ENCODE measurements at regions not wholly inside any gene's neighbourhood (a gene's known extent, or its start where the extent isn't known, plus 50 kb on each side); places are given as distances from the start of the nearest gene placed in this dataset.

GRCh38 chr6:101042966-101043365, 161.8 kb upstream of the ASCC3 start:
- Mint-ChIP-seq H3K27me3 (ENCODE audit: low read depth in 3 of 3) (no peaks in the 10 kb centered on the region), H3K4me3 (no peak overlapping the region), H3K9me3 (peaks cover 0 to 4% (median 1%) of the 10 kb centered on the region in 7 donors), H3K27ac (no peak overlapping the region), H3K36me3 (no peaks in the 10 kb centered on the region), H3K4me1 (no peaks in the 10 kb centered on the region)
- intact Hi-C loops (cut with micrococcal nuclease), result no loop called here
- H3K36me3 ChIP-seq (replicated peaks in 1 of 2; ENCODE audit: control insufficient read depth in 1 of 2, insufficient read depth in 2 of 2, low read length in 2 of 2), result no peaks in the 10 kb centered on the region
- no peaks in the 10 kb centered on the region for H3K9me3 ChIP-seq (replicated peaks in 1 of 2; ENCODE audit: control insufficient read depth in 1 of 2, insufficient read depth in 1 of 2, low read length in 2 of 2)
- no CpG with 5 or more reads among the region's 4 CpGs for WGBS (ENCODE audit: insufficient coverage)
- no peak for DNase-seq
- H3K4me2 ChIP-seq (replicated peaks; ENCODE audit: extremely low read depth, low read length, poor library complexity, severe bottlenecking), result no peak overlapping the region
- H3K4me1 ChIP-seq (ENCODE audit: control insufficient read depth in 1 of 2, insufficient read depth in 2 of 2, low read length in 2 of 2), result no peaks in the 10 kb centered on the region
- no peaks in the 10 kb centered on the region for H4K20me1 ChIP-seq (ENCODE audit: insufficient read depth, low read length)
- H2AFZ ChIP-seq (ENCODE audit: insufficient read depth, low read depth, low read length, poor library complexity, severe bottlenecking), result no peak overlapping the region
- no peak overlapping the region for H3K27ac ChIP-seq (ENCODE audit: low read depth in 1 of 2, low read length in 2 of 2)
- TF ChIP-seq CTCF (IDR thresholded peaks at IDR 0.05), result no peak
- H3K27me3 ChIP-seq (ENCODE audit: control insufficient read depth in 2 of 2, insufficient read depth in 2 of 2, low read length in 2 of 2), result no peaks in the 10 kb centered on the region
- H3K4me3 ChIP-seq (replicated peaks in 1 of 3; ENCODE audit: low read depth in 2 of 3, low read length in 3 of 3), result no peak overlapping the region
- H3K9ac ChIP-seq (ENCODE audit: insufficient read depth, low read length, poor library complexity, severe bottlenecking), result no peak overlapping the region
- no peaks in the 10 kb centered on the region for H3K79me2 ChIP-seq (ENCODE audit: insufficient read depth, low read length)

GRCh38 chr6:101058296-101058695, 177.2 kb upstream of the ASCC3 start:
- H3K36me3 Mint-ChIP-seq, result no peaks in the 10 kb centered on the region
- DNase-seq, result no peak
- no peaks in the 10 kb centered on the region for H4K20me1 ChIP-seq (ENCODE audit: insufficient read depth, low read length)
- intact Hi-C loops (cut with micrococcal nuclease), result no loop called here
- no peak overlapping the region for H3K4me2 ChIP-seq (replicated peaks; ENCODE audit: extremely low read depth, low read length, poor library complexity, severe bottlenecking)
- H3K4me3 Mint-ChIP-seq, result no peak overlapping the region
- TF ChIP-seq CTCF (IDR thresholded peaks at IDR 0.05), result no peak
- no peak overlapping the region for H3K4me3 ChIP-seq (replicated peaks in 1 of 3; ENCODE audit: low read depth in 2 of 3, low read length in 3 of 3)
- no peaks in the 10 kb centered on the region for H3K27me3 ChIP-seq (ENCODE audit: control insufficient read depth in 2 of 2, insufficient read depth in 2 of 2, low read length in 2 of 2)
- H3K4me1 ChIP-seq (ENCODE audit: control insufficient read depth in 1 of 2, insufficient read depth in 2 of 2, low read length in 2 of 2), result no peaks in the 10 kb centered on the region
- WGBS (ENCODE audit: insufficient coverage), result 56% methylated on average over 1 of the region's 1 CpG
- H3K9me3 ChIP-seq (replicated peaks in 1 of 2; ENCODE audit: control insufficient read depth in 1 of 2, insufficient read depth in 1 of 2, low read length in 2 of 2), result peaks cover 30 to 32% of the 10 kb centered on the region in 2 donors
- no peak overlapping the region for H3K27ac Mint-ChIP-seq
- no peak overlapping the region for H3K9ac ChIP-seq (ENCODE audit: insufficient read depth, low read length, poor library complexity, severe bottlenecking)
- no peaks in the 10 kb centered on the region for H3K79me2 ChIP-seq (ENCODE audit: insufficient read depth, low read length)
- peaks cover 5 to 22% (median 15%) of the 10 kb centered on the region in 7 donors for H3K9me3 Mint-ChIP-seq
- no peaks in the 10 kb centered on the region for H3K4me1 Mint-ChIP-seq
- no peak overlapping the region for H2AFZ ChIP-seq (ENCODE audit: insufficient read depth, low read depth, low read length, poor library complexity, severe bottlenecking)
- no peaks in the 10 kb centered on the region for H3K27me3 Mint-ChIP-seq (ENCODE audit: low read depth in 3 of 3)
- no peak overlapping the region for H3K27ac ChIP-seq (ENCODE audit: low read depth in 1 of 2, low read length in 2 of 2)
- H3K36me3 ChIP-seq (replicated peaks in 1 of 2; ENCODE audit: control insufficient read depth in 1 of 2, insufficient read depth in 2 of 2, low read length in 2 of 2), result no peaks in the 10 kb centered on the region

Measured in CD14-positive monocyte (primary cell).